BLaER1 (cell line): ENCODE measurements at regions not wholly inside any gene's neighbourhood (a gene's known extent, or its start where the extent isn't known, plus 50 kb on each side); places are given as distances from the start of the nearest gene placed in this dataset.

Experiments
- H3K27ac ChIP-seq: shearing (Covaris generic); formaldehyde crosslinking; 2 replicates; pipeline ENCODE4 v1.8.1; 2022
- H3K27me3 ChIP-seq: shearing (Covaris generic); formaldehyde crosslinking; 2 replicates; pipeline ENCODE4 v1.8.1; 2022
- H3K36me3 ChIP-seq: shearing (Covaris generic); formaldehyde crosslinking; 2 replicates; pipeline ENCODE4 v1.8.1; 2022
- H3K4me1 ChIP-seq: shearing (Covaris generic); formaldehyde crosslinking; 2 replicates; pipeline ENCODE4 v1.8.1; 2022
- H3K4me2 ChIP-seq: shearing (Covaris generic); formaldehyde crosslinking; 2 replicates; pipeline ENCODE4 v1.8.1; 2022
- H3K4me3 ChIP-seq: shearing (Covaris generic); formaldehyde crosslinking; 2 replicates; pipeline ENCODE4 v1.8.1; 2022
- H3K9ac ChIP-seq: shearing (Covaris generic); formaldehyde crosslinking; 2 replicates; pipeline ENCODE4 v1.8.1; 2022
- H3K9me3 ChIP-seq: shearing (Covaris generic); formaldehyde crosslinking; 2 replicates; pipeline ENCODE4 v1.8.1; 2022
- H4K20me1 ChIP-seq: shearing (Covaris generic); formaldehyde crosslinking; 2 replicates; pipeline ENCODE4 v1.8.1; 2022
- Cebpa-rat ChIP-seq: shearing (Covaris generic); IDR thresholded peaks from 2 replicates; pipeline ENCODE4 v1.8.1; 2022

- no peaks in the 10 kb centered on the region for H3K9me3 ChIP-seq
- H3K27me3 ChIP-seq, result no peaks in the 10 kb centered on the region
- H3K4me3 ChIP-seq, result 0 out of 2 replicates have a peak overlapping the region, but pooled peaks have one; percentile 9
- H3K36me3 ChIP-seq, result no peaks in the 10 kb centered on the region
- peaks cover 55% of the 10 kb centered on the region for H3K4me1 ChIP-seq
- H4K20me1 ChIP-seq, result no peaks in the 10 kb centered on the region
- H3K9ac ChIP-seq, result no peak overlapping the region
- no peak for TF ChIP-seq Cebpa-rat
- peak overlapping the region; percentile 77 for H3K27ac ChIP-seq
- H3K4me2 ChIP-seq, result peak overlapping the region; percentile 79
Measured at GRCh38 chr9:89781838-89782540, 177.2 kb downstream of the GADD45G start.

GRCh38 chr9:89786655-89787054 is 181.8 kb downstream of the GADD45G start:
- Histone ChIP-seq H3K27ac (no peak overlapping the region), H3K9me3 (no peaks in the 10 kb centered on the region), H3K4me3 (no peak overlapping the region), H3K27me3 (no peaks in the 10 kb centered on the region), H3K36me3 (no peaks in the 10 kb centered on the region), H3K4me2 (peak overlapping the region; percentile 36), H3K4me1 (peaks cover 25% of the 10 kb centered on the region), H4K20me1 (no peaks in the 10 kb centered on the region), H3K9ac (no peak overlapping the region)
- TF ChIP-seq Cebpa-rat, result no peak

GRCh38 chr9:89787595-89787994 is 182.8 kb downstream of the GADD45G start:
- no peak for TF ChIP-seq Cebpa-rat
- peaks cover 23% of the 10 kb centered on the region for H3K4me1 ChIP-seq
- H3K36me3 ChIP-seq, result no peaks in the 10 kb centered on the region
- no peaks in the 10 kb centered on the region for H4K20me1 ChIP-seq
- no peaks in the 10 kb centered on the region for H3K9me3 ChIP-seq
- no peak overlapping the region for H3K27ac ChIP-seq
- H3K9ac ChIP-seq, result no peak overlapping the region
- H3K4me3 ChIP-seq, result no peak overlapping the region
- no peaks in the 10 kb centered on the region for H3K27me3 ChIP-seq
- no peak overlapping the region for H3K4me2 ChIP-seq

GRCh38 chr9:89788434-89788833 is 183.6 kb downstream of the GADD45G start:
- Histone ChIP-seq H3K36me3 (no peaks in the 10 kb centered on the region), H3K27ac (no peak overlapping the region), H3K9ac (no peak overlapping the region), H3K9me3 (no peaks in the 10 kb centered on the region), H3K4me3 (no peak overlapping the region), H3K27me3 (no peaks in the 10 kb centered on the region), H3K4me2 (no peak overlapping the region), H4K20me1 (no peaks in the 10 kb centered on the region), H3K4me1 (peaks cover 22% of the 10 kb centered on the region)
- no peak for TF ChIP-seq Cebpa-rat

GRCh38 chr9:89789922-89790510 is 185.2 kb downstream of the GADD45G start:
- H3K27me3 ChIP-seq, result no peaks in the 10 kb centered on the region
- no peaks in the 10 kb centered on the region for H3K36me3 ChIP-seq
- H3K9ac ChIP-seq, result no peak overlapping the region
- peaks cover 22% of the 10 kb centered on the region for H3K4me1 ChIP-seq
- no peak overlapping the region for H3K4me2 ChIP-seq
- no peak overlapping the region for H3K27ac ChIP-seq
- no peak for TF ChIP-seq Cebpa-rat
- no peak overlapping the region for H3K4me3 ChIP-seq
- H3K9me3 ChIP-seq, result no peaks in the 10 kb centered on the region
- no peaks in the 10 kb centered on the region for H4K20me1 ChIP-seq

DNA sequence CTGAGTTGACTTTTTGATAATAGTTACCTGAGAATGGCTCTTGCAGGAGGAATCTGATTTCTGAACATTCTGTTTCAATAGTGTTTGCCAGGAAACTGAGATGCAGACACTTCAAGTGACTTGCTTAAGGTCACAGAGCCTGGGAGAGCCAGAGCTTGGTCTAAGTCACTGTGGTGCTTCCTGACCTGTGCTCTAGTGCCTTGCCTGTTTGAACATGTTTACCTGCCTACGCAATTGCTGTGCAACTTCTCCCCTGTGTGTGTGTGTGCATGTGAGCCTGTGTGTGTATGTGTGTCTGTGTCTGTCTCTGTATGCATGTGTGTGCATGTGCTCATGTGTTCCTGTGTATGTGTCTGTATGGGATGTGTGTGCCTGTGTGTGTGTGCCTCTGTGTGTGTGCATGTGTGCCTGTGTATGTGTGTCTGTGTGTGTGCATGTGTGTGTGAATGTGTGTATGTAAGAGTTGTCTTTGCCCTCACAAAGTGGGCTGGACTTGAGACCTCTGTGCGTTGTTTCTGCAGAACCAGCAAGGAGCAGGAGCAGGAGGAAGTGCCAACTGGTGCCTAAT is 185.8 kb downstream of the GADD45G start:
- Histone ChIP-seq H3K4me2 (no peak overlapping the region), H3K4me3 (no peak overlapping the region), H3K9me3 (no peaks in the 10 kb centered on the region), H3K9ac (no peak overlapping the region), H4K20me1 (no peaks in the 10 kb centered on the region), H3K27me3 (no peaks in the 10 kb centered on the region), H3K36me3 (no peaks in the 10 kb centered on the region), H3K4me1 (peaks cover 22% of the 10 kb centered on the region), H3K27ac (no peak overlapping the region)
- TF ChIP-seq Cebpa-rat, result no peak

DNA sequence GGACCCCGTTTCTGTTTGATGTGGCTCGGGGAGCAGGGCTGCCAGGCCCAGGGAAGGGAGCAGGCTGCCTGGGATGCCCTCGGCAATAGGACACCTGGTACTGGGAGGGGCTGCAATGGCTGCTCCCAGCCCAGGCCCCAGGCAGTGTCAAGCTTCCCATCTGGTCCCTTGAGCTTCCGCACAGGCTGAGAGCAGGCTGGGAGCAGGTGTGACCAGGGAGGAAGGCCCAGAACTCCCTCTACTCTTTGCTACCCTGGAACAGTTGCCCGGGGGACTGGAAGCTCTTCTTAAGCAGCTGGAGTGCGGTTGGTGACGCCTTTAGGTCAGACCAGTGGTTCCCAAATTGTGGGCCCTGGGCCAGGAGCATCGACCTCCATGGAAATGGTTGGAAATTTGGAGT is 186.9 kb downstream of the GADD45G start:
- Histone ChIP-seq H3K4me3 (no peak overlapping the region), H4K20me1 (no peaks in the 10 kb centered on the region), H3K4me2 (no peak overlapping the region), H3K27me3 (no peaks in the 10 kb centered on the region), H3K9ac (no peak overlapping the region), H3K36me3 (no peaks in the 10 kb centered on the region), H3K9me3 (no peaks in the 10 kb centered on the region), H3K4me1 (peaks cover 12% of the 10 kb centered on the region), H3K27ac (no peak overlapping the region)
- TF ChIP-seq Cebpa-rat, result no peak

GRCh38 chr9:89792189-89793123 is 187.6 kb downstream of the GADD45G start:
- H4K20me1 ChIP-seq, result no peaks in the 10 kb centered on the region
- TF ChIP-seq Cebpa-rat, result no peak
- H3K9ac ChIP-seq, result no peak overlapping the region
- H3K4me3 ChIP-seq, result no peak overlapping the region
- no peak overlapping the region for H3K27ac ChIP-seq
- no peaks in the 10 kb centered on the region for H3K9me3 ChIP-seq
- peaks cover 9% of the 10 kb centered on the region; the same call in 1 of the 2 replicates for H3K4me1 ChIP-seq
- H3K36me3 ChIP-seq, result no peaks in the 10 kb centered on the region
- H3K4me2 ChIP-seq, result no peak overlapping the region
- no peaks in the 10 kb centered on the region for H3K27me3 ChIP-seq

- H3K4me1 ChIP-seq, result peaks cover 13% of the 10 kb centered on the region; the same call in 1 of the 2 replicates
- H3K36me3 ChIP-seq, result no peaks in the 10 kb centered on the region
- H3K27me3 ChIP-seq, result no peaks in the 10 kb centered on the region
- H4K20me1 ChIP-seq, result no peaks in the 10 kb centered on the region
- no peak overlapping the region for H3K9ac ChIP-seq
- no peak for TF ChIP-seq Cebpa-rat
- H3K4me2 ChIP-seq, result no peak overlapping the region
- no peak overlapping the region for H3K27ac ChIP-seq
- no peak overlapping the region for H3K4me3 ChIP-seq
- H3K9me3 ChIP-seq, result no peaks in the 10 kb centered on the region
Measured at GRCh38 chr9:89793124-89793495, 188.3 kb downstream of the GADD45G start.
